HG03378 (cell line): ENCODE measurements at regions not wholly inside any gene's neighbourhood (a gene's known extent, or its start where the extent isn't known, plus 50 kb on each side); places are given as distances from the start of the nearest gene placed in this dataset.

Experiments
- ATAC-seq: cut with Tn5 transposase; IDR thresholded peaks from one replicate; pipeline ENCODE4 v1.9.1; 2021; ENCODE audit warnings: mild to moderate bottlenecking, moderate library complexity; ENCODE audit not compliant: unreplicated experiment

DNA sequence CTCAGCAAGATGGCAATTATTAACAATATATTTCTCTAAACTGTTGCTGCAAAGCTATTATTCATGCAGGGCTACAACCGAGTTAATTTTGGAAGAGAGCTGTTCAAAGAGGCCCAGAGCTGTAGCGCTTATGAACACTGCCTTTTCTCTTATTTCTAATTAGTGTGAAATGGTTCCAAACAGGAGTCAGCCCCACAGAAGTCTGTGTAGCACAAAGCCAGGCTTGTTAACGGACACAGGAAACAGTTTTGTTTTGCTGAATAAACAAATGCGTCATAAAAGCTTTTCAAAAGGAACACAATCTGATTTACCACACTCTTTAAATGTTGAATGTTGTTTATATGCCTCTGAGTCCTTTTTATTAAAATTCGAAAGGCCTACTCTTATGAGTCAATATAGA is 396.5 kb downstream of the ANXA1 start:
- ATAC-seq: no peak

DNA sequence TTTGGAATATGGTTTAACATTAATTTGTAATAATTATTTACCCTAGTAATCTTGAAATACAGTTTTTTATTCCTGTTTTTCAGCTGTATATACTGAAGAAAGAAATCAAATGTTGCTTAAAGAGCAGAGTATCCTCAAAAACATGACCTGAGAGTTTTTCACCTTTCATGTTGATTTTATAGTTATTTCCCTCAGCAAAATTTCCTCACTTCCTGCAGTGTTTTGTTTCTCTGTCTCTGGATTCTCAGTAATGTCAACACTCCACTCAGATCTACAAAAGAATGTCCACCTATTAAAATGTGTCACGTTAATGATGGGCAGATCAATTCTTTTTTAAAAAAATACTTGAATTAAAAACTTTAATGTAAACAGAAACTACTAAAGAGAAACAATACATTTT is 398.3 kb downstream of the ANXA1 start:
- ATAC-seq: no peak

DNA sequence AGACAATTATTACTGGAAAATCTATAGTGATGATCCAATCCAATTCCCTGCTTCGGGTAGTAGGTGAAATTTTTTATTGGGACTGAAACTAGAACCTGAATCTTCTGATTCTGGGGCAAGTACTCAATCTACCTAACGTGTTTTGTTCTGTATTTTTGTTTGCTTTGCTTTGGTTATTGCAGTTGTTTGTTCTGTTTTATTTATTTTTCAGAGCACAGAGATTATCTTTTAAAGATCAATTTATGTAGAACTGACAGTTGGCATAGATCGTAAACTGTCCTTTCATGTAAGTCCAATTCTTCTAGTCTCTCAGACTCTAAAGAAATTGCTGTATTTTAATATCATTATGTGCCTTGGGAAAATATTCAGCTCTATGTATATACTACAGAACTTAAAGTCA is 401.6 kb downstream of the ANXA1 start:
- ATAC-seq: no peak

DNA sequence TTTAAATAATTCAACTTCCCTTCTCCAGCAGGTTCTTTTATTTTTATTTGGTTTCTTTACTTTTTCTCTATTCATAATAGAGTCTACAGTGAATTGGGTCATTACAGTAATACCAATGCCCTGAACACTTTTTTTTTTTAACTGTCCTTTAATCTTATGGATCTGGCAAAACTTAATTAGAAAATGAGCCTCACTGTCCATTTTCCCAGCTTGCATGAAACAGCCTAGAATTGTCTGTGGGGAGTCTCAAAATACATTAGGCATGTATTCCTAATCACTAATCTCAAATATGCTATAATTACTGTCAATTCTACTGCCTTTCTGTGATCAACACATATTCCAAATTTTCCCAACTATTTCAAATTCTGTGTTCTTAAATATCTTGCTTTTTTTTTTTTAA is 406.8 kb downstream of the ANXA1 start:
- no peak for ATAC-seq

DNA sequence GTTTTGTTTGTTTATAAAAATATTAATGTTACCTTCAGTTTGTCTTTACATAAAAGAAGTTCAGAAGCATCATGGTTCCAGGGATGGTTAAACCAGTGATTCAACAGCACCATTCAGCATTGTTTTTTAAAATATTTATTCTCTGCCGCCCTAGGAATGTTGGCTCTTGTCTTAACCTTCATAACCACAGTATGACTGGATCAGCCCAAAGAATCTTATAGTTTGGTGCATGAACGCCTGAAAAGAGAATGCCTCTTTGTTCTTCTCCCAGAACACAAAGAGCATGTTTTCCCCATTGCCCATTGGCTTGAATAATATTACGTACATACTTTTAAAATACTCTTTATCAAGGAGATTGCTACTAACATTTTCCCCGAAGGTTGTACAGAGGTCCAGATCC is 413.4 kb downstream of the ANXA1 start:
- no peak for ATAC-seq

DNA sequence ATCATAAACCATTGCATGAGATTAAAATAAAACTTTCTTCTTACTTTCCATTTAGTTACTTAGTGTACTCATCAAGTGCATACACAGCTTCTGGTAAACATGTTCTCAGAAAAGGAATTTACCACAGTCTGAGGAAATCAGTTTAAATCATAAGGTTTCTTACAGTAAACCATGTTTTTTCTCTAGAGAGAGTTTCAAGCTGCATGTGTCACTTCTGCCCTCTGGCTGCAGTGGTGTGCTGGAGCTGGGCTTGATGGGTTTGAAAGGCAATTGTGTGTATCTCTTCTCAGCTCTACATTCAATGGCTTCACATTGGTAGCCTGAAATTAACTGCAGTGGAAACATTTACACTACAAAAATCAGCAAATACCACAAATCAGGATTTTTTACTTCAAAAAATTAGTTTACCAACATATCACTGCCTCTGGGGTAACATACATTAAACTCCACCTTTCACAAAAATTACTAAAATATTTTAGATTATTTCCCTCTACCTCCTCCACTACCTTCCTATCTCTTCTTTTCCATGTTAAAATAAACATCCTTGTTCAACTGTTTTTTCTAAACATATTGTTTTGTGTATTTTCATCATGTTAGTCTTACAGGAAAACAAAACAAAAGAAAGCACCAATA is 414.3 kb downstream of the ANXA1 start:
- ATAC-seq: no peak

DNA sequence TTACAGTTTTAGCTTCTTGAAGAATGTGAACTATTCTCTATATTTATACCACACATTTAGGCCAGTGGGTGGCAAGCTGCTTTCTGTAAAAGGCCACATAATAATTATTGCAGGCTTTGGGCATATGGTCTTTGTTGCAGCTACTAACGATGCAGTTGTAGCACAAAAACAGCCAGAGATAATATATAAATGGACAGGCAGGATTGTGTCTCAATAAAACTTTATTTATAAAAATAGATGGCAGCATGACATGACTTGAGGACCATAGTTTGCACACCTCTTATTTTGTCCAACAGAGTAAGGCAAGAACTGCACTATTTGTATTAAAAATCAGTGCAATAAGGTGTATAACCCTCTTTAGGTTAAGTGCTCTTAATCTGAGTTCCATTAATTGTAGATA is 415.0 kb downstream of the ANXA1 start:
- no peak for ATAC-seq

DNA sequence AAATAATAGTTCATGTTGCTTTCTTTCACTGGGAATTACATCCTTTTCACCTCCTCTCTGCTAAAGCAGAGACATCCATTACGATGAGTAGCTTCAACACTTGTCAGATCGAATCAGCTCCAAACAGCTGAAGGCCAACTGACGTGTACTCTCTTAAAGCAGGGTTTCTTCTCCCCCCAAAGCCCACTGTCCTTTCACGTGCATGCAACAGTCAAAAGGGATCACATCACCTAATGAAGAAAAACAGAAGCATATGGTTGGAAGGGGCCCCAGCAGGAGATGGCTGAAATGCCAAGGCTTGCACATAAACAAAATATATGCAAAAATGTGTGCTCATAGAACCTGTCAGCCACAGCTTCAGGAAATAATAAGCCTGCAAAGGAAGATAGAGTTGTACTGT is 421.6 kb downstream of the ANXA1 start:
- no peak for ATAC-seq

DNA sequence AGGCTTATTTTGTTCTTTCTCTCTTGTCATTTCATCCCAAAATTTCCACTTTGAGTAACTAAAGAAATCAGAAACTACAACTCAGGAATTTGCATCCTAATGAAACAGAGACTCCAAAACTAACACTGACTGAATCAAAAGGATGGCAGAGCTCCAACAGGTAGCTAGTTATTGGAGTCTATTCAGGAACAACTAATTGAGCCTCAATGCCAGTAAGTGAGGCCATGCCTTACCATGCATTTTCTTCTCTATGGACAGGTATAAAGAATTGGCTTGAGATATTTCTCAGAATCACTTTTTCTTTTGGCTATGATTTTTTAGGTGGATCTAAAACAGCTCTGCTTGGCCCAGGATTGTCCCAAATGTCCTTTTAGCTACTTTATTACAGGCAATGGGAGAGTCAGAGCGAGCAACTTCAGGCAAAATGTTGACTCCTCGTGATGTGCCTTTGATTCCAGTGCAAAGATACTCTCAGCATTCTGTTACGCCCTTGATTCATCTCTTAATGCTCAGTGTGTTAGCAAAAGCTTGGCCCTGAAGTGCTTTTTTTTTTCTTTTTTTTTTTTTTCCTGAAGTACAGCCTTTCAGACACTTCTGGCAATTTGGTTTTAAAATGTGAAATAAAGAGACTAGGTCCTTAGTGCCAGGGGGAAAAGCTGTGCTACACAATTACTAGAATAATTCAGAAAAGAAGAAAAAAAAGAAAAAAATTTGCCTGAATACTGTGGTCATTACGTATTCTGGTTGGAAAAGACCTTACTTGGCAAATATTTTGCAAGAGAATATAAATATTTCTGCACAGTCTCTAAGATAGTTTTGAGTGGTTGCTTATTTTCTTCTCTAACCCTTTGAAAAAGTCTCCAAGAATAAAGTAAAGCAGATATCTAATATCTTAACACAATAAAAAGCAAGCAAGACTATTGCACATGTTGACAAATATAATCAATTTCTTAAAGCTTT is 423.7 kb downstream of the ANXA1 start:
- ATAC-seq: no peak

DNA sequence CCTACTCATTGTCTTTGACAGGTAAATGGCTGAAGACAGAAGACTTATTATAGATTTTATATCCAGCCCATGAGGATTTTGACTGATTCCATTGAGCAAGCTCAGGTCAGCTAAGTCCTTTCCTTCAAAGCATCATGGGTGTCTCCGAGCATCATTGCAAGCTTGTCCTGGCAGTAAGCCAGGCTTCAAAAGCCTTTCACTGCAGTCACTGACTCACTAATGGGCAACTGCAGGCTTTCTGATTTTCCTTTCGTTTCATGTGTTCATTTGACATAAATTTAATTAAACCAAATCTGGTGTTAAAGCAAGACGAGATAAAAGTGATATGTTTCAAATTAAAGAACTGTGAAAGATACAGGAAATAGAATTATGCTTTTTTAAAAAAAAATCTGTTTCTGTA is 426.2 kb downstream of the ANXA1 start:
- ATAC-seq: no peak

DNA sequence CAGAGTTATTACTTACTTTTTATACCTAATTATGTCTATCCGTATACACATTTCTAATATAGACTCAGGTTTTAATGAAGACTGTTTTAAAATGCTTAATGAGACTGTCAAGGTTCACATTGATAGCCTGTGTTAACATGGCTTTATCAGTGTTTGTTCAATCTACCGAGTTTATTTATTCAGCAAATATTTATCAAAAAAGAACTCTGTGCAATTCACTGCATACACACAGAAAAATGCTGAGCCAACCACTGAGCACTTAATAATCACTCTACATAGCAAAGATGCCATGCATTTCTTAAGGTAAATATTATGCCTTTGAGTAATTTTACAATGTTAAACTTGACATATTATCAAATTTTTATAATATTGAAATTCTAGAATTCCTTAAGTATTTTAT is 428.2 kb downstream of the ANXA1 start:
- no peak for ATAC-seq

DNA sequence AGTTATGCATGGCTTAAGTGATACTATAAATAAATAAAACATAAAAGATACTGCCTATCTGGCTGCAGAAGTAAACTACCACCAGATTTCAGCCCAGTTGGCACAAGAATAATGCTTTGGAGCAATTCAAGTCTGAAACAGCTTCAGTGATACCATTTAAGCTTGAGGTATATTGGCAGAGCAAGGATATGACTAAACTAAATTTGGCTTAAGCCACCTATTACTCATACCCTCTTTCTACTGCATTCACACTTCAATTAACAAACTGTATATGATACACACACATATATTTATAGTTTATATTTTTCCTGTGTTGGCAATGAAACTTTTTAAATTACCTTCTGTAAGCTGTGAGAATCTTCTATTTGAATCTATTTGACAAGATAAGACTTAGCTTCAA is 431.9 kb downstream of the ANXA1 start:
- ATAC-seq: no peak

DNA sequence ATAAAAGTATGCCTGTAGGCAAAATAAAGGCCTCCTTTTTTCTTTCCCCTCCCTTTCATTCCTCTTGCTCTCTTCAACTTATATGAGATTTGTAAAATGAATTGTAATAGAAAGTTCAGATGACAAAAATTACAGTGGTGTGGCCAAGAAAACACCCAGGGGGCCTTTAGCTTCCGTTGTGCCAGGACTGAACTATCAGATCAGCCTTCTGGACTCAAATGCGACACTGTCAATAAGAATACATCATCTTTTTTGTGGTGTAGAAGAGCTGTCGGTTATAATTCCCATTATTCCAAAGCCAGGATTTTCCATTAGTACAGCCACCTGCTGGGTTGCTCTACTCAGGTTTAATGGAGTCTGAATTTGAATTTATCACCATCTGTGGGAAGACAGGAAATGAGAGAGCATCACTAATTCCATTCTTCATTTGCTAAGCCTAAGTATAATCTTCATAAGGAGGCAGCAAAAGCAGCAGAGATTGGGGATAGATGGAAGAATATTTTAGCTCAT is 443.4 kb downstream of the ANXA1 start:
- ATAC-seq: no peak

DNA sequence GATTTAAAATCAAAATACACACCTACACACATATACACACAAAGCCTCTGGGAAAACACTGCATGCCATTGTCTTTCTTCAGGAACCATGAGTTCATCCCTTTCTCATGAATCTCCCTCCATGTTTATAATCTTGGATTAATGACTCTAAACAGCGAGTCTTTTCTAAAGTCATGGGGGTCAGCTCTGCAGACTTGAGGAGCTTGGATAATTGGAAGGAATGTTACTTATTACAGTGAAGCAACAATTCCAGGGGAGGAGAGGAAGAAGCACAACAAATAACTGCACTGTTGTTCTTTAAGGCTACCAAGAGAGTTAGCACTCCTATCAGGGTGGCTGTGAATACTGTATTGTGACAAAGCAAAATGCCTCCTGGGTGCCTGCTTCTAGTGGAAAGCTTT is 444.7 kb downstream of the ANXA1 start:
- ATAC-seq: no peak

DNA sequence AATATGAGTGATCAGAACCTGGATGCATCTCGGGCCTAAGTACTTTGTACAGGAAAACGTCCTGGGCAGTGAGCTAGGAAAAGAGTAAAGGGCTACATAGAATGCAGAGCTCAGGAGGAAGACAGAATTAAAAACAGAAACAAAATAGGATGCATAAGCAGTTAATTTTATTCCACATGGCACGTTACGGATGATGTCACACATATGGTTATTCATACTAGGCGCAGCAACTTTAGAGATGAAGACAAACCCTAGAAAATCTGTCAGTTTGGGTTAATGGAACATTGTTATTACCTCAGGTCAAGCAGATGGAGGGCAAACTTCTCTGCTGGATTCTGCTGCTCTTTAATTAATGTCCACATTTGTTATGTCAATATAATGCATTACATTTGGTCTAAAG is 445.4 kb downstream of the ANXA1 start:
- ATAC-seq: no peak

DNA sequence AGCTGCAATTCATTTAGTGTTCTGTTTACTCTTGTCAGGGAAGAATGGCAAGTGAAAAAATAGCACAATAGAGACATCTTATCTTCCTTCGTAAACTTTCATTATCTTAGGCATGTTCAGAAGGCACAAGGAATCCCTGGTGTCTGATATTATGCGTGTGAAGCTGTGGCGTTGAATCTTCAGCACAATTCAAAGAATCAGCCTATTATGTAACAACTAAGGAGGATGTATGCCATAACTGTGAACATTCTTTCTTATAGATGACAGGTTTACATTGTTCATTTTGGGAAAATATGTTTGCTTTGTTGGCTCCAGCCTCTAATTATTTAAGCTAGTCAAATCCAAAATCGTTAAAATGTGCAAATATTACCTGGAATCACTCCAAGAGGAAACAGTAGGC is 446.1 kb downstream of the ANXA1 start:
- no peak for ATAC-seq

DNA sequence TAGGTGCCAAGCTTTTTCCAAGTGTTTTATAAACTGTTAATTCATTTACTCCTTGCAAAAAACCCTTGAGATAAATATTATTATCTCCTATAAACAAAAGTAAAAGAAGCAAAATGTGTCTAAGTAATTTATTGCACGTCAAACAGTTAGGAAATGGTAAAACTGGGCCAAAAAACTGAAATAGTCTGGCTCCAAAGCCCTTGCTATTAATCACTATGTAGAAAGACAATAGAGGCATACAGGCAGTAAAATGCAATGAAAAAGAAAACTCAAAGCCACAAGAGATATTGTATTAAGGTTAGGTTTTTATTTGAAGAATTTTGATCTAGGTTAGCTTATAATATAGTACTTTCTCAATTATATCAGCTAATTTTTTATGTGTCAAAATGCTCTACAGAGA is 457.7 kb downstream of the ANXA1 start:
- ATAC-seq: no peak

DNA sequence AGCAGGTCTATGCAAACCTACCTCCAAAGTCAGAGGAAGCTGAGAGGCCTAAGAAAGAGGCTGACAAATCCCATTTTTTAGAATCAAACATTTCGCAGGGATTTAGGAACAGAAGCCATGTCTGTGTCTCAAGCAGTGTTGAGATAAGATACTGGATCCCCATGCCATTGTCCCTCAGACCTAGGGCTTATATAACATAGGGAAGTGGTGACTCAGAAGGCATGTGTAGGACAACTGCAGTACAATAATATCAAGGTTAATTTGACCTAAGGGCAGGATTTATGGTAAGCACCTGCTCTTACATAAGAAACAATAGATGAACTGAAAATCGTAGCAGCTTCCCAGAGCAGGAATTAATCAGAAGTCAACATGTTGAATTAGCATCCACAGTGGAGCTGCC is 459.4 kb downstream of the ANXA1 start:
- ATAC-seq: no peak

DNA sequence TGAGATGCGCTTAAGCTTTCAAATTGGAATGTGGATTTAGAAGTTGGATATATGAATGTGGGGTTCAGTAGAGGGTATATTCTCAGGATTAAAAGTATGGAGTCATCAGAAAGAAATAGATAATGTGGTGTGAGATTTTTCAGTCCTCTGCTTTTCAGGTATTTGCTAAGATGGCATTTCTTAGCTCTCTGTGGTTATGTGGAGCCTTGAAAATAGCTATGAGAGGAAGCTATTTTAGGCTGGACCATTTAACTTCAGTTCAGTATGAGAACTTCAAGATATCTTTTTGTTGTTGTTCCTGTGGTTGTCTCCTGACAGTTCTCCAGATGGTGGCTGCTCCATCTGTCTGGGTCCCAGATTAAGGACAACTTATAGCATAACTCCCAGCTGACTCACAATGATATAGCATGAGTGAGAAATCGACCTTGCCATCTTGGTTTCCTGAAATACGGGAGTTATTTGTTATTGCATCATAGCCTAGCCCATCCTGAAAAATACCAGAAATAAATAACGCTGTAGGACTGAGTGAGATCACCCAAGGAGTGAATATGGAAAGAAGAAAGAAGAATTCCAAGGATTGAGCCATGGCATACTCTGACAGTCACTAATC is 461.5 kb downstream of the ANXA1 start:
- no peak for ATAC-seq

DNA sequence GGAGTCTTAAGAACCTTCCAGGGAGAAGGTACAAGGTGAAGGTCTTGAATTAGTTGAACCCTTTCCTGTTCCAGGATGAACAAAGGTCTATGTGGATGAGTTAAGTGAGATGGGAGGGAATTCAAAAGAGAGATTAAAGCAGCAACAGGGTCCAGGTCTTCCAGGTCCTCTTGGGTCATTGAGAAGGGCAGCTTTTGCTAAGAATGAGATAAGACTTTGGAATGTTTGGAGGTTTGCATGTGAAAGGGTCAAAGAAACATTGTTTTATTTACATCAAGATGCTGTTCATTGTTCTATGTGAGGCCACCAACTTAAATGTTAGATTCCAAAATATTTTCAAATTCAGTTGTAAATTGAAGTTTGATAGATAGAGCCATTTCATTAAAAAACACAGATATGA is 463.9 kb downstream of the ANXA1 start:
- ATAC-seq: no peak

DNA sequence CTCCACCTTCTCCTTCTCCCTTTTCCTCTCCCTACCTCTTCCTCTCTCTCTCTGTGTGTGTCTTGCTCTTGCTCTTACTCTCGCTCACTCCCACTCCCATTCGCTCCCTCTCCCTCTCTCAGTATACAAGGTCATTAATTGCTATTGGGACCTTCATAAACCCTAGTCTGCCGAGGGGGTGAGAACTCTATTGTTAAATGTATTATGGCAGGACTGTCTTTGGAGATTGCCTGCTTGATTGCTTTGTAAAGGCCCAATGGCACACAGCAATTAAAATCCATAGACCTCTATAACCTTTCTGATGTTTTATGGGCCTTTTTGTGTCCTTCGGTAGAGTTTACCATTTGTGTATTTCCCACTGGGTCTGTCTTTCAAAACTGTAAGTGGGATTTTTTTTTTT is 465.9 kb downstream of the ANXA1 start:
- ATAC-seq: no peak

DNA sequence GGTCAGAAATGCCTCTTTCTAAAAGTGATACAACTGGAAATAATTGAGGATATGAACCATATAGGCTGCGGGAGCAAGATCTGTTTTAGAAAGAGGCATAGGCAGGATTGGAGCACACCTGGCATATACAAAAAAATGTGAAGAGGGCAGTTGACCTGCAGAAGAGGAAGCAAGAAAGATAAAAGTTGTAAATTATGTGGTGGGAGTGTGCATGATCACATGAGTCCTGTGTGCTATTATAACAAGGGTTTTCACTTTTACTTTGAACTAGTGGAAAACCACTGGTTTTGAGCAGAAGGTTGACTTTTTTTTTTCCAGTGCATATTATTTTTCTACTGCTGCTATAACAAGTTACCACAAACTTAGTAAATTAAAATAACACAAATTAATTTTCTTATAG is 489.3 kb downstream of the ANXA1 start:
- ATAC-seq: no peak
